Neural cell (in vitro differentiated cells): ENCODE measurements at regions not wholly inside any gene's neighbourhood (a gene's known extent, or its start where the extent isn't known, plus 50 kb on each side); places are given as distances from the start of the nearest gene placed in this dataset.

Source experiments
- EP300 ChIP-seq: fragments of 450-650 bp; conservative IDR thresholded peaks from 2 replicates; pipeline ENCODE4 v1.6.1; 2014; ENCODE audit warnings: antibody characterized with exemption, mild to moderate bottlenecking, moderate library complexity; ENCODE audit not compliant: poor library complexity, severe bottlenecking
- RAD21 ChIP-seq: fragments of 450-650 bp; conservative IDR thresholded peaks from 2 replicates; pipeline ENCODE4 v1.6.1; 2014; ENCODE audit warnings: antibody characterized with exemption, mild to moderate bottlenecking, moderate library complexity
- TAF1 ChIP-seq: IDR thresholded peaks from 2 replicates; pipeline ENCODE4 v1.6.1; 2012; ENCODE audit warnings: low read depth
- TF ChIP-seq, protein P1 (sequence below): IDR thresholded peaks from 2 replicates; pipeline ENCODE4 v1.6.1; 2012; ENCODE audit warnings: borderline replicate concordance
- TF ChIP-seq, protein P2 (sequence below): fragments of 450-650 bp; IDR thresholded peaks from 2 replicates; pipeline ENCODE4 v1.5.1; 2014; ENCODE audit warnings: antibody characterized with exemption, mild to moderate bottlenecking, moderate library complexity; ENCODE audit not compliant: poor library complexity, severe bottlenecking

DNA sequence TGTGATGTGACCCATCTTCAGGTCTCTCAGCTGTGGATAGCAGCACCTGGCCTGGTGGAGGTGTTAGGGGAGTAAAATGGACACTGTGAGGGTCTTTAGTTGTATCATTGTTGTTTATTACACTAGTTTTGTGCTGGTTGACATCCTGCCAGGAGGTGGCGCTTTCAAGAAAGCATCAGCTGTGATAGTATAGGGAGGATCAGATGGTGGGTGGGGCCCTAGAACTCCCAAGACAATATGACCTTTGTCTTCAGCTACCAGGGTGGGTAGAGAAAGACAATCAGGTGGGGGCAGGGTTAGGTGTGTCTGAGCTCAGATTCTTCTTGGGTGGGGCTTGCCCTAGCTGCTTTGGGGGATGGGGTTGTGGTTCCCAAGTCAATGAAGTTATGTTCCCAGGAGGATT lies 162.8 kb downstream of the PPP1R2C start:
- TF ChIP-seq, protein P1, sequence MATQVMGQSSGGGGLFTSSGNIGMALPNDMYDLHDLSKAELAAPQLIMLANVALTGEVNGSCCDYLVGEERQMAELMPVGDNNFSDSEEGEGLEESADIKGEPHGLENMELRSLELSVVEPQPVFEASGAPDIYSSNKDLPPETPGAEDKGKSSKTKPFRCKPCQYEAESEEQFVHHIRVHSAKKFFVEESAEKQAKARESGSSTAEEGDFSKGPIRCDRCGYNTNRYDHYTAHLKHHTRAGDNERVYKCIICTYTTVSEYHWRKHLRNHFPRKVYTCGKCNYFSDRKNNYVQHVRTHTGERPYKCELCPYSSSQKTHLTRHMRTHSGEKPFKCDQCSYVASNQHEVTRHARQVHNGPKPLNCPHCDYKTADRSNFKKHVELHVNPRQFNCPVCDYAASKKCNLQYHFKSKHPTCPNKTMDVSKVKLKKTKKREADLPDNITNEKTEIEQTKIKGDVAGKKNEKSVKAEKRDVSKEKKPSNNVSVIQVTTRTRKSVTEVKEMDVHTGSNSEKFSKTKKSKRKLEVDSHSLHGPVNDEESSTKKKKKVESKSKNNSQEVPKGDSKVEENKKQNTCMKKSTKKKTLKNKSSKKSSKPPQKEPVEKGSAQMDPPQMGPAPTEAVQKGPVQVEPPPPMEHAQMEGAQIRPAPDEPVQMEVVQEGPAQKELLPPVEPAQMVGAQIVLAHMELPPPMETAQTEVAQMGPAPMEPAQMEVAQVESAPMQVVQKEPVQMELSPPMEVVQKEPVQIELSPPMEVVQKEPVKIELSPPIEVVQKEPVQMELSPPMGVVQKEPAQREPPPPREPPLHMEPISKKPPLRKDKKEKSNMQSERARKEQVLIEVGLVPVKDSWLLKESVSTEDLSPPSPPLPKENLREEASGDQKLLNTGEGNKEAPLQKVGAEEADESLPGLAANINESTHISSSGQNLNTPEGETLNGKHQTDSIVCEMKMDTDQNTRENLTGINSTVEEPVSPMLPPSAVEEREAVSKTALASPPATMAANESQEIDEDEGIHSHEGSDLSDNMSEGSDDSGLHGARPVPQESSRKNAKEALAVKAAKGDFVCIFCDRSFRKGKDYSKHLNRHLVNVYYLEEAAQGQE: no peak
- TF ChIP-seq, protein P2, sequence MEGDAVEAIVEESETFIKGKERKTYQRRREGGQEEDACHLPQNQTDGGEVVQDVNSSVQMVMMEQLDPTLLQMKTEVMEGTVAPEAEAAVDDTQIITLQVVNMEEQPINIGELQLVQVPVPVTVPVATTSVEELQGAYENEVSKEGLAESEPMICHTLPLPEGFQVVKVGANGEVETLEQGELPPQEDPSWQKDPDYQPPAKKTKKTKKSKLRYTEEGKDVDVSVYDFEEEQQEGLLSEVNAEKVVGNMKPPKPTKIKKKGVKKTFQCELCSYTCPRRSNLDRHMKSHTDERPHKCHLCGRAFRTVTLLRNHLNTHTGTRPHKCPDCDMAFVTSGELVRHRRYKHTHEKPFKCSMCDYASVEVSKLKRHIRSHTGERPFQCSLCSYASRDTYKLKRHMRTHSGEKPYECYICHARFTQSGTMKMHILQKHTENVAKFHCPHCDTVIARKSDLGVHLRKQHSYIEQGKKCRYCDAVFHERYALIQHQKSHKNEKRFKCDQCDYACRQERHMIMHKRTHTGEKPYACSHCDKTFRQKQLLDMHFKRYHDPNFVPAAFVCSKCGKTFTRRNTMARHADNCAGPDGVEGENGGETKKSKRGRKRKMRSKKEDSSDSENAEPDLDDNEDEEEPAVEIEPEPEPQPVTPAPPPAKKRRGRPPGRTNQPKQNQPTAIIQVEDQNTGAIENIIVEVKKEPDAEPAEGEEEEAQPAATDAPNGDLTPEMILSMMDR: no peak
- no peak for TF ChIP-seq EP300
- no peak for TF ChIP-seq TAF1
- no peak for TF ChIP-seq RAD21
